Retinal pigment epithelial cell (primary cell): ENCODE measurements at regions not wholly inside any gene's neighbourhood (a gene's known extent, or its start where the extent isn't known, plus 50 kb on each side); places are given as distances from the start of the nearest gene placed in this dataset.

Experiments used
- DNase-seq: peaks from one replicate; pipeline ENCODE4 v3.0.0-alpha.2; 2010; ENCODE audit warnings: low read depth
- H3K4me3 ChIP-seq: 2 replicates; pipeline ENCODE4 v1.5.1; 2011; ENCODE audit warnings: mild to moderate bottlenecking, low read length, control low read depth, moderate library complexity
- CTCF ChIP-seq: conservative IDR thresholded peaks from 2 replicates; pipeline ENCODE4 v1.5.1; 2011; ENCODE audit warnings: low read depth, low read length, control low read depth, inconsistent platforms

- DNase-seq = peak; percentile 90
- no peak overlapping the region for H3K4me3 ChIP-seq
Observed at GRCh38 chr2:46850742-46851141, 64.9 kb downstream of the MCFD2 start.

DNA sequence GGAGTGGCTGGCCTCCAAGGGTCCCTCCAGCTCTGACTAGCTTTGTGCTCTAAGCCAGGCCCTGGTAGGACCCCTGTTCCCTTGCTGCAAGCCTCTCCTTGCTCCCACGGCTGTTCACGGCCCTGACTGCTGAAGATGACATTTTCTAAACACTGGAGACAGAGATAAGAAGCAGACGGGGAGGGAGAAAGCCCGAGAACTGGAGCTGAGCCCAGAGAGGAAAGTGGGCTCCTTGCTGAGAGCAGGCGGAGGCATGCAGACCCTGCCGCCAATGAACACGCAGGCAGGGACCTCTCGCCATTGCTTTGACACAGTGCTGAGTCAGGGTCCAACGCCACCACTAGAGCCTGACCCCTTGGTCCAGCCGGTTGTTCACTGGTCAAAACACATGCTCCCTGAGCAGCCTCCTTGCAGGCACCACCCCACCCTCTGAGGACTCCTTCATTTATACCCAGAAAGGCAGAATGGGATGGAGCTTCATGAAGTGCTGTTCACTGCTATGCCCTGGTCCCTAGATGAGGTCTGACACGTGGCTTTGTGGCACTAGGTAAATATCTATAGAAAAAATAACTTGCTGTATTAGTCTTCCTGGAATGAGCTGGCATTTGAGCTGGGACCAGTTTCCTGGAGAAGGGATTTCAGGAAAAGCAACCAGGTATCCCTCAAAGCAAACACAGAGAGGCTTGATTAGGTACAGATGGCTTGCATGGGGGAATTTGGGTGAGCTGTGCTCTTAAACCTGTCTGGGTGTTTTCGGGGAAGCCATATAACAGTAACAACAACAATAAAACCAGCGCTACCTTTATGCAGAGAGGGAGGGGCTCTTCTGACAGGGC is 65.7 kb downstream of the MCFD2 start:
- no peak overlapping the region for H3K4me3 ChIP-seq
- TF ChIP-seq CTCF = no peak
- DNase-seq = peak; percentile 75

More at GRCh38 chr2:46850742-46851141, 64.9 kb downstream of the MCFD2 start:
- TF ChIP-seq CTCF = no peak

DNA sequence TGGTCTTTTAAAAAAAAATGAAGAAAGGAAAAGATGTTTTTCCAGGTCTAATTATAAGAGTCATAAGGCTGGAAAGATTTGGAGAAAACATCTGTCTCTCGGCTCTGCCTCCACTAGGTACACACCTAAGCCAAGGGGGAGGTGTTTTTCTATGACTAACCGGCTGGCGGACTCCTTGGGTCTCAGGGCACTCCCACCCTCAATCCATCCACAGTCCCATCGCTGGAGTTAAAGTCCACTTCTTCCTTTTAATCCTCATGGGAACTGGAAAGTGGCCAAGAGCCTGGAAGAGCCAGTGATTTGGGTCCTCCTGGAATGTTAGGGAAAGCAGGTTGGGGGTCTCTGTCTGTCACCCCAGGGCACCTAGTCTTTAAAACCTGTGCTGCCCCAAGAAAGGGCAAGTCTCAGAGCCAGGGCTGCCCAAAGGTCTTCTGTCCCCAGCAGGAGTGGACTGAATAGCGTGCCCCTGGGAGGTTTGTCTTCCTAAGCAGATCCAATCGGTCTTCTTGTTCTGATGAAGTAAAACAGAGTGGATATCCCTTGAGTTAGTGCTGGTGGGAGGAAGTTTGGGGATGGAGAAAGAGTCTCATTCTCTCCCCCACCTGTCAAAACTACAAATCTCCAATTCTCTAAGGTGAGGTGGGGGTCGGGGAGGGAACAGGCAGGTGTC is 66.4 kb downstream of the MCFD2 start:
- H3K4me3 ChIP-seq = no peak overlapping the region
- TF ChIP-seq CTCF = no peak
- peak; percentile 93 for DNase-seq

DNA sequence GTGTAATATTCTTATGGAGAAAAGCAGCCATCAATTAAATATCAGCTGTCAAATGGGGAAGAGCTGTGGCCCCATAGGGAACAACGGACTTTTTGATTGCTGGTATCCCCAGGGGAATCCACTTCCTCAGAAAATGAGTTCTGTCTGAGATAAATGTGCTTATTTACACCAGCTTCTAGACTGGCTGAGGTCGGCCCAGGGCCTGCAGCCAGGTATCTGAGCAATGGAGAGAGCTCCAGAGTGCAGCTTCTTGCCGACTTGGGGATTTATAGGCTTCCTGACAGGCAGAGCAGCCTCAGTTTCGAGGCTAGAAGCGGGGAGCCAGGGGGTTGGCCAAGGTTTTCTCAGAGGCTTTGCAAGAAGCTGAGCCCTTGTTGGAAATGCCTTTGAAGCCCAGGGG is 67.2 kb downstream of the MCFD2 start:
- DNase-seq = no peak
- no peak for TF ChIP-seq CTCF
- no peak overlapping the region for H3K4me3 ChIP-seq

DNA sequence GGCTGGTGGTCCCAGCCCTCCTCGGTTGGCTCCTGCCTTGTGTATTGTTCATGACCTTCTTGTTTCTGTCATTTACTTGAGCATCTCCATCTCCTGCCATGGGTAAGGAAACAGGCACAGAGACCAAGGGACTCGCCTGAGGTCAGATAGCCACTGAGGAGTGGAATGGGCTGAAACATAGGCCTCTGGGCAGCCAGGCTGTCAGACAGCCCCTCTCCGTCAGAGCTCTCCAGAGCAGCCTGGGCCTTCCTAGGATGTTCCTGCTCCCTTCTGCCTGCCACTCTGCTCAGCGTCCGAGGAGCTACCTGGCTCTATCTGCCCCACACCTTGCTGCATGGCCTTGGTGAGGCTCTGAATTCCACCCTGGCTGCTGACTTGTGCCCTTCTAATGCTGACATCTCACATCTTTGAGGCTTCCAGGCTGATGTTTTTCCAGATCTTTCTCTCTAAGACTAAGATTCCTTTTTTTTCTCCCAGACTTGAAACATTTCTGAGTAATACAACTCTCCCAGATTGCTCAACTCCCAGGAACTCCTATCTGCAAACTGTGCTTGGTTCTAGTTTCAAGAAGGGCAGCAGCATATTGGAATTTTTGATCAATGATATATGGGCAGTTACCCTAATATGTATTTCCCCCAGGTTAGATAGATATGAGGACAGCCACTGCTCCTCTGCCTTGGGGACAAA is 67.7 kb downstream of the MCFD2 start:
- no peak overlapping the region for H3K4me3 ChIP-seq
- TF ChIP-seq CTCF = no peak
- no peak for DNase-seq

- peak; percentile 100 for DNase-seq
- TF ChIP-seq CTCF = peak; percentile 7
- no peak overlapping the region for H3K4me3 ChIP-seq
Observed at GRCh38 chr2:46847185-46847710, 68.4 kb downstream of the MCFD2 start.
